Testis (tissue), 2 donors: ENCODE measurements at regions not wholly inside any gene's neighbourhood (a gene's known extent, or its start where the extent isn't known, plus 50 kb on each side); places are given as distances from the start of the nearest gene placed in this dataset.

Experiments used
- POLR2A ChIP-seq: fragments of 450-650 bp; IDR thresholded peaks from one replicate; pipeline ENCODE4 v1.6.1; 2017; ENCODE audit warnings: antibody characterized with exemption, mild to moderate bottlenecking, moderate library complexity
- TF ChIP-seq, protein P1 (sequence below), 3 experiments: fragments of 450-650 bp in 2 of 3; fragments of 200-600 bp in 1 of 3; sonication (generic) in 1 of 3; IDR thresholded peaks; one replicate each; pipeline ENCODE4 v1.5.1; 2016 to 2019; ENCODE audit warnings: antibody characterized with exemption in 3 of 3, mild to moderate bottlenecking in 2 of 3, moderate library complexity in 1 of 3

- TF ChIP-seq, protein P1, sequence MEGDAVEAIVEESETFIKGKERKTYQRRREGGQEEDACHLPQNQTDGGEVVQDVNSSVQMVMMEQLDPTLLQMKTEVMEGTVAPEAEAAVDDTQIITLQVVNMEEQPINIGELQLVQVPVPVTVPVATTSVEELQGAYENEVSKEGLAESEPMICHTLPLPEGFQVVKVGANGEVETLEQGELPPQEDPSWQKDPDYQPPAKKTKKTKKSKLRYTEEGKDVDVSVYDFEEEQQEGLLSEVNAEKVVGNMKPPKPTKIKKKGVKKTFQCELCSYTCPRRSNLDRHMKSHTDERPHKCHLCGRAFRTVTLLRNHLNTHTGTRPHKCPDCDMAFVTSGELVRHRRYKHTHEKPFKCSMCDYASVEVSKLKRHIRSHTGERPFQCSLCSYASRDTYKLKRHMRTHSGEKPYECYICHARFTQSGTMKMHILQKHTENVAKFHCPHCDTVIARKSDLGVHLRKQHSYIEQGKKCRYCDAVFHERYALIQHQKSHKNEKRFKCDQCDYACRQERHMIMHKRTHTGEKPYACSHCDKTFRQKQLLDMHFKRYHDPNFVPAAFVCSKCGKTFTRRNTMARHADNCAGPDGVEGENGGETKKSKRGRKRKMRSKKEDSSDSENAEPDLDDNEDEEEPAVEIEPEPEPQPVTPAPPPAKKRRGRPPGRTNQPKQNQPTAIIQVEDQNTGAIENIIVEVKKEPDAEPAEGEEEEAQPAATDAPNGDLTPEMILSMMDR (IDR thresholded peaks at IDR 0.05): no peak
- no peak for TF ChIP-seq POLR2A
Measured at GRCh38 chr14:95404583-95404982, 84.9 kb upstream of the CLMN start.
